ENCODE measurements at regions not wholly inside any gene's neighbourhood (a gene's known extent, or its start where the extent isn't known, plus 50 kb on each side); places are given as distances from the start of the nearest gene placed in this dataset.

GRCh38 chr10:62738916-62739315 is 65.6 kb upstream of the ADO start:
- DNase-seq (ENCODE audit: low spot score) (peak; percentile 51), FAIRE-seq (no peak)

GRCh38 chr10:62740885-62741745 is 63.4 kb upstream of the ADO start:
- no peak for FAIRE-seq

DNA sequence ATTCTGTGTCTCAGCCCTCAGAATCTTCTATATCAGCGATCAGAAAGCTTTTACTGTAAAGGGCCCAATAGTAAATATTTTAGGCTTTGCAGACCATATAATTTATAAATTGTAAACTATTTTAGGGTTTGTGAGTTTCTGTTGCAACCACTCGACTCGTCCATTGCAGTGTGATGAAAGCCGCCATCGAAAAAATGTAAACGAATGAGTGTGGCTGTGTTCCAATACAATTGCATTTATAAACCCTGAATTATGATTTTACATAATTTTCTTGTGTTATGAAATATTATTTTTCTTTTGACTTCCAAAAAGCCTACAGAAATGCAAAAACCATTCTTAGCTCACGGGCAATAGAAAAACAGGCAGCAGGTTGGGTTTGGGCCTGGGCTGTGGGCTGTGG is 62.5 kb upstream of the ADO start:
- no peak for DNase-seq (ENCODE audit: low spot score)
- FAIRE-seq: no peak

More at GRCh38 chr10:62740885-62741745, 63.4 kb upstream of the ADO start:
- no peak for DNase-seq (ENCODE audit: low spot score)

GRCh38 chr10:62742536-62743061 is 61.9 kb upstream of the ADO start:
- no peak for FAIRE-seq
- no peak for DNase-seq (ENCODE audit: low spot score)

DNA sequence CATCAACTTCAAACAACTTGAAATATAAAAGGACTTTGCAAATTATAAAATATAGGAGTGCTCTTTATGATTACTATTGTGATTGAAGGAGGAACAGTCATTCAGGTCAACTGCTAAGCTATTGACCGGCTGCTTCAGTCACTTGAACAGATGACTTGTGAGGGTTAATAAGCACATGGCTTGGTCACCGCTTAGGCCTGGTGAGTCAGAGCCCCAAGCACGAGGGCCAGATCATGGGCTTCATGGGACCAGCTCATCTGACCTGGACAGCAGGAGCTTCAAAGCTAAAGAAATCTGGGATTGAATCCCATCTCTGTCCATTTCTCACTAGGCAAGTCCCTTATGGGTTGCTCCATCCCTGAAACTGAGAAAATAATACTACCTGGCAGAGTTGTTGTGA is 60.4 kb upstream of the ADO start:
- DNase-seq (ENCODE audit: low spot score) (no peak), FAIRE-seq (no peak)

- DNase-seq (ENCODE audit: low spot score) (no peak), FAIRE-seq (no peak)
Measured at GRCh38 chr10:62745581-62745980, 58.9 kb upstream of the ADO start.

GRCh38 chr10:62746951-62747729 is 57.4 kb upstream of the ADO start:
- no peak for FAIRE-seq

GRCh38 chr10:62748386-62748785 is 56.1 kb upstream of the ADO start:
- no peak for DNase-seq (ENCODE audit: low spot score)
- FAIRE-seq: no peak

More at GRCh38 chr10:62746951-62747729, 57.4 kb upstream of the ADO start:
- no peak for DNase-seq (ENCODE audit: low spot score)

- FAIRE-seq: no peak
- no peak for DNase-seq (ENCODE audit: low spot score)
Measured at GRCh38 chr10:62749093-62749683, 55.3 kb upstream of the ADO start.
